HCT116 (cell line): ENCODE measurements at regions not wholly inside any gene's neighbourhood (a gene's known extent, or its start where the extent isn't known, plus 50 kb on each side); places are given as distances from the start of the nearest gene placed in this dataset.

Experiments
- ATAC-seq: fragments of 200-7000 bp; cut with Tn5 transposase; 2 replicates; pipeline ENCODE4 v1.9.1; 2020; ENCODE audit warnings: mild to moderate bottlenecking, moderate library complexity
- BruUV-seq: library from RNA; stranded (reverse); fragments of 400-500 nt; replicated peaks from 2 replicates; lab custom pipeline; 2021; lab: Mats Ljungman, UMichigan
- CTCF ChIA-PET: fragments of 300-600 bp; sonication (Branson Sonifier 250); formaldehyde crosslinking; loops from one replicate; lab custom pipeline; 2021; ENCODE audit warnings: antibody characterized with exemption; lab: Charles Lee
- POLR2A ChIA-PET: fragments of 300-600, 350-600 bp; sonication (Branson Sonifier 250); formaldehyde crosslinking; loops from one replicate; lab custom pipeline; 2021; ENCODE audit warnings: antibody characterized with exemption; lab: Charles Lee
- RAD21 ChIA-PET, 2 experiments: fragments of 300-600 bp; sonication (Branson Sonifier 250); formaldehyde crosslinking; loops; one replicate each; lab custom pipeline; 2023; ENCODE audit warnings: low total read pairs in 2 of 2; ENCODE audit not compliant: uncharacterized antibody in 2 of 2, unreplicated experiment in 2 of 2, low non-redundant PET in 1 of 2; lab: Charles Lee
- DNase-seq: peaks from one replicate; pipeline ENCODE4 v3.0.0-alpha.2; 2010; ENCODE audit warnings: low read depth, low spot score
- H2AFZ ChIP-seq: fragments of 200-600 bp; shearing (Covaris generic), sonication (generic); 2 replicates; pipeline ENCODE4 v1.6.1; 2017; ENCODE audit warnings: low read depth, mixed run types, mixed read lengths, antibody characterized with exemption, low read length; ENCODE audit not compliant: poor library complexity, severe bottlenecking
- H3K27ac ChIP-seq: 2 replicates; pipeline ENCODE4 v1.5.1; 2012; ENCODE audit warnings: low read depth, low read length
- H3K27me3 ChIP-seq: fragments of 200-600 bp; sonication (generic); 2 replicates; pipeline ENCODE4 v1.6.1; 2016; ENCODE audit warnings: mixed run types, low read length, mixed read lengths; ENCODE audit not compliant: insufficient read depth
- H3K36me3 ChIP-seq, 2 experiments: fragments of 200-500 bp in 1 of 2; fragments of 200-600 bp in 1 of 2; sonication (Bioruptor generic) in 1 of 2; sonication (generic) in 1 of 2; 2 replicates each; pipeline versions ENCODE4 v1.5.1 to v1.6.1; 2014 to 2016; ENCODE audit warnings: low read length in 2 of 2, inconsistent platforms in 1 of 2, mixed read lengths in 1 of 2, mixed run types in 1 of 2; ENCODE audit not compliant: insufficient read depth in 2 of 2, control insufficient read depth in 1 of 2
- H3K4me1 ChIP-seq, 2 experiments: fragments of 200-600 bp in 1 of 2; sonication (generic) in 1 of 2; 2 replicates each; pipeline versions ENCODE4 v1.5.1 to v1.6.1; 2012 to 2017; ENCODE audit warnings: low read length in 2 of 2, inconsistent platforms in 1 of 2, mild to moderate bottlenecking in 1 of 2, mixed read lengths in 1 of 2, mixed run types in 1 of 2, moderate library complexity in 1 of 2; ENCODE audit not compliant: insufficient read depth in 2 of 2, control insufficient read depth in 1 of 2
- H3K4me2 ChIP-seq: fragments of 200-600 bp; sonication (generic); 2 replicates; pipeline ENCODE4 v1.6.1; 2017; ENCODE audit warnings: mixed run types, low read length, mixed read lengths
- H3K4me3 ChIP-seq, 2 experiments: fragments of 200-600 bp in 1 of 2; sonication (generic) in 1 of 2; replicated peaks in 1 of 2; 2 replicates each; pipeline ENCODE4 v1.5.1; 2011 to 2016; ENCODE audit warnings: low read length in 2 of 2, control low read depth in 1 of 2, low read depth in 1 of 2, mild to moderate bottlenecking in 1 of 2, mixed read lengths in 1 of 2, mixed run types in 1 of 2
- H3K79me2 ChIP-seq: fragments of 200-600 bp; sonication (generic); 2 replicates; pipeline ENCODE4 v1.6.1; 2017; ENCODE audit warnings: mild to moderate bottlenecking, mixed run types, low read length, moderate library complexity, mixed read lengths; ENCODE audit not compliant: insufficient read depth
- H3K9ac ChIP-seq: fragments of 200-600 bp; sonication (generic); 2 replicates; pipeline ENCODE4 v1.6.1; 2016; ENCODE audit warnings: low read length, mixed read lengths
- H3K9me2 ChIP-seq: fragments of 200-600 bp; sonication (generic), shearing (Covaris generic); 2 replicates; pipeline ENCODE4 v1.6.1; 2017; ENCODE audit warnings: mixed run types, mild to moderate bottlenecking, moderate library complexity; ENCODE audit not compliant: insufficient read depth
- H3K9me3 ChIP-seq, 2 experiments: fragments of 200-500 bp in 1 of 2; fragments of 200-600 bp in 1 of 2; sonication (Bioruptor generic) in 1 of 2; sonication (generic) in 1 of 2; 2 replicates each; pipeline ENCODE4 v1.6.1; 2014 to 2017; ENCODE audit warnings: low read length in 2 of 2, mixed read lengths in 2 of 2, inconsistent platforms in 1 of 2, low read depth in 1 of 2, mild to moderate bottlenecking in 1 of 2, mixed run types in 1 of 2, moderate library complexity in 1 of 2; ENCODE audit not compliant: control insufficient read depth in 1 of 2, insufficient read depth in 1 of 2
- H4K20me1 ChIP-seq: fragments of 200-600 bp; sonication (generic), shearing (Covaris generic); 2 replicates; pipeline ENCODE4 v1.6.1; 2017; ENCODE audit warnings: mixed run types, mild to moderate bottlenecking, moderate library complexity; ENCODE audit not compliant: insufficient read depth
- FOSL1 ChIP-seq: IDR thresholded peaks from 2 replicates; pipeline ENCODE4 v1.6.1; 2012; ENCODE audit warnings: low read depth
- MAX ChIP-seq: IDR thresholded peaks from 2 replicates; pipeline ENCODE4 v1.6.1; 2012
- SRF ChIP-seq: IDR thresholded peaks from 2 replicates; pipeline ENCODE4 v1.6.1; 2012; ENCODE audit warnings: low read depth
- YY1 ChIP-seq: IDR thresholded peaks from 2 replicates; pipeline ENCODE4 v1.6.1; 2011; ENCODE audit warnings: low read length, low read depth, moderate library complexity, mild to moderate bottlenecking; ENCODE audit not compliant: insufficient replicate concordance; ENCODE audit errors: extremely low read depth
- ZFX ChIP-seq: fragments of 450-650 bp; IDR thresholded peaks from 2 replicates; pipeline ENCODE4 v1.6.1; 2017
- intact Hi-C: fragments of 100-400 bp; cut with micrococcal nuclease; formaldehyde crosslinking; loops from 2 replicates; pipeline ENCODE4 v1.10.0; 2022
- TF ChIP-seq, protein P1 (sequence below): IDR thresholded peaks from 2 replicates; pipeline ENCODE4 v1.6.1; 2011; ENCODE audit warnings: mild to moderate bottlenecking, low read length, moderate library complexity; ENCODE audit not compliant: insufficient replicate concordance; ENCODE audit errors: extremely low read depth
- TF ChIP-seq, protein P2 (sequence below): IDR thresholded peaks from 2 replicates; pipeline ENCODE4 v1.6.1; 2012; ENCODE audit warnings: low read depth
- TF ChIP-seq, protein P3 (sequence below): IDR thresholded peaks from 2 replicates; pipeline ENCODE4 v1.6.1; 2012

- ChIA-PET POLR2A (no interaction called here), CTCF (no interaction called here), RAD21 (no interaction called here)
- Histone ChIP-seq H3K36me3 (no peaks in the 10 kb centered on the region), H3K27ac (no peak overlapping the region), H3K4me3 (no peak overlapping the region), H3K9ac (no peak overlapping the region), H3K79me2 (no peaks in the 10 kb centered on the region), H3K4me1 (peaks cover 19 to 25% of the 10 kb centered on the region in 2 experiments), H3K9me2 (no peaks in the 10 kb centered on the region), H3K27me3 (no peaks in the 10 kb centered on the region), H3K4me2 (no peak overlapping the region), H2AFZ (no peak overlapping the region), H3K9me3 (no peaks in the 10 kb centered on the region), H4K20me1 (no peaks in the 10 kb centered on the region)
- no TSS peak for BruUV-seq
- no peak for DNase-seq
- intact Hi-C loops, result no loop called here
- TF ChIP-seq MAX (no peak), SRF (no peak), YY1 (no peak), FOSL1 (no peak), ZFX (no peak)
- TF ChIP-seq, protein P1, sequence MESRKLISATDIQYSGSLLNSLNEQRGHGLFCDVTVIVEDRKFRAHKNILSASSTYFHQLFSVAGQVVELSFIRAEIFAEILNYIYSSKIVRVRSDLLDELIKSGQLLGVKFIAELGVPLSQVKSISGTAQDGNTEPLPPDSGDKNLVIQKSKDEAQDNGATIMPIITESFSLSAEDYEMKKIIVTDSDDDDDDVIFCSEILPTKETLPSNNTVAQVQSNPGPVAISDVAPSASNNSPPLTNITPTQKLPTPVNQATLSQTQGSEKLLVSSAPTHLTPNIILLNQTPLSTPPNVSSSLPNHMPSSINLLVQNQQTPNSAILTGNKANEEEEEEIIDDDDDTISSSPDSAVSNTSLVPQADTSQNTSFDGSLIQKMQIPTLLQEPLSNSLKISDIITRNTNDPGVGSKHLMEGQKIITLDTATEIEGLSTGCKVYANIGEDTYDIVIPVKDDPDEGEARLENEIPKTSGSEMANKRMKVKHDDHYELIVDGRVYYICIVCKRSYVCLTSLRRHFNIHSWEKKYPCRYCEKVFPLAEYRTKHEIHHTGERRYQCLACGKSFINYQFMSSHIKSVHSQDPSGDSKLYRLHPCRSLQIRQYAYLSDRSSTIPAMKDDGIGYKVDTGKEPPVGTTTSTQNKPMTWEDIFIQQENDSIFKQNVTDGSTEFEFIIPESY, result no peak
- ATAC-seq, result no peak
These were observed 109.3 kb upstream of the LRPAP1 start for GRCh38 chr4:3641501-3641900.

- BruUV-seq, result no TSS peak
- CTCF ChIA-PET, result no interaction called here
These were observed 108.4 kb upstream of the LRPAP1 start for GRCh38 chr4:3640587-3640962.

More at GRCh38 chr4:3640587-3640962, 108.4 kb upstream of the LRPAP1 start:
- POLR2A ChIA-PET, result no interaction called here
- no peak overlapping the region for H3K4me2 ChIP-seq
- H4K20me1 ChIP-seq, result no peaks in the 10 kb centered on the region
- H3K79me2 ChIP-seq, result no peaks in the 10 kb centered on the region
- no peaks in the 10 kb centered on the region for H3K27me3 ChIP-seq
- no peak overlapping the region for H2AFZ ChIP-seq
- 0 out of 2 replicates have a peak, but pooled peaks have one; percentile 15 for ATAC-seq
- TF ChIP-seq, protein P2, sequence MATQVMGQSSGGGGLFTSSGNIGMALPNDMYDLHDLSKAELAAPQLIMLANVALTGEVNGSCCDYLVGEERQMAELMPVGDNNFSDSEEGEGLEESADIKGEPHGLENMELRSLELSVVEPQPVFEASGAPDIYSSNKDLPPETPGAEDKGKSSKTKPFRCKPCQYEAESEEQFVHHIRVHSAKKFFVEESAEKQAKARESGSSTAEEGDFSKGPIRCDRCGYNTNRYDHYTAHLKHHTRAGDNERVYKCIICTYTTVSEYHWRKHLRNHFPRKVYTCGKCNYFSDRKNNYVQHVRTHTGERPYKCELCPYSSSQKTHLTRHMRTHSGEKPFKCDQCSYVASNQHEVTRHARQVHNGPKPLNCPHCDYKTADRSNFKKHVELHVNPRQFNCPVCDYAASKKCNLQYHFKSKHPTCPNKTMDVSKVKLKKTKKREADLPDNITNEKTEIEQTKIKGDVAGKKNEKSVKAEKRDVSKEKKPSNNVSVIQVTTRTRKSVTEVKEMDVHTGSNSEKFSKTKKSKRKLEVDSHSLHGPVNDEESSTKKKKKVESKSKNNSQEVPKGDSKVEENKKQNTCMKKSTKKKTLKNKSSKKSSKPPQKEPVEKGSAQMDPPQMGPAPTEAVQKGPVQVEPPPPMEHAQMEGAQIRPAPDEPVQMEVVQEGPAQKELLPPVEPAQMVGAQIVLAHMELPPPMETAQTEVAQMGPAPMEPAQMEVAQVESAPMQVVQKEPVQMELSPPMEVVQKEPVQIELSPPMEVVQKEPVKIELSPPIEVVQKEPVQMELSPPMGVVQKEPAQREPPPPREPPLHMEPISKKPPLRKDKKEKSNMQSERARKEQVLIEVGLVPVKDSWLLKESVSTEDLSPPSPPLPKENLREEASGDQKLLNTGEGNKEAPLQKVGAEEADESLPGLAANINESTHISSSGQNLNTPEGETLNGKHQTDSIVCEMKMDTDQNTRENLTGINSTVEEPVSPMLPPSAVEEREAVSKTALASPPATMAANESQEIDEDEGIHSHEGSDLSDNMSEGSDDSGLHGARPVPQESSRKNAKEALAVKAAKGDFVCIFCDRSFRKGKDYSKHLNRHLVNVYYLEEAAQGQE, result no peak
- TF ChIP-seq, protein P3, sequence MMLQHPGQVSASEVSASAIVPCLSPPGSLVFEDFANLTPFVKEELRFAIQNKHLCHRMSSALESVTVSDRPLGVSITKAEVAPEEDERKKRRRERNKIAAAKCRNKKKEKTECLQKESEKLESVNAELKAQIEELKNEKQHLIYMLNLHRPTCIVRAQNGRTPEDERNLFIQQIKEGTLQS, result no peak
- TF ChIP-seq, protein P1, result no peak
- TF ChIP-seq, all 23 proteins: peak for 0
- H3K9ac ChIP-seq, result no peak overlapping the region
- intact Hi-C loops, result no loop called here
- no peak overlapping the region for H3K27ac ChIP-seq
- no peaks in the 10 kb centered on the region for H3K9me3 ChIP-seq
- no peak for DNase-seq
- RAD21 ChIA-PET, result no interaction called here
- H3K36me3 ChIP-seq, result no peaks in the 10 kb centered on the region
- H3K9me2 ChIP-seq, result no peaks in the 10 kb centered on the region
- H3K4me3 ChIP-seq, result no peak overlapping the region
- peaks cover 12 to 20% of the 10 kb centered on the region in 2 experiments for H3K4me1 ChIP-seq
